ENCODE measurements at regions not wholly inside any gene's neighbourhood (a gene's known extent, or its start where the extent isn't known, plus 50 kb on each side); places are given as distances from the start of the nearest gene placed in this dataset.

DNA sequence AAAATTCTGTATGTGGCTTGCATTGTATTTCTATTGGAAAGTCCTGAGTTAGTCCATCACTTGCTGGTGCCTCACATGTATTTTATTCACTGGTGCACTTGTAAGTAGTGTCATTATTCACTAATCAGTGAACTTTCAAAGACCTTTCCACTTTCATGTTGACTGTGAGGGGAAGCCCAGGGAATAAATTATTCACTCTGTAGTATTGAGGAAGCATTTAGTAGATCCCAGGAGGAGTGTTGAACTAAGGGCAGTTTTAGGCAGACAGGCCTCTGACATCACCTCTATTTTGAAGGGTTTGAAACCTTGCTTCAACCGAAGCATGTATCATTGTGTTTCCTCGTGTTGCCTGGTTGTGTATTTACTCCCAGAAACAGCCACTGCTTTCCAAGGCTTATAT, 705.4 kb upstream of the RIOK2 start:
- 58 to 74% methylated on average over 2 of the region's 2 CpGs for WGBS, 2 donors
- no peak for TF ChIP-seq POLR2A (IDR thresholded peaks at IDR 0.05)
- TF ChIP-seq, protein P1, sequence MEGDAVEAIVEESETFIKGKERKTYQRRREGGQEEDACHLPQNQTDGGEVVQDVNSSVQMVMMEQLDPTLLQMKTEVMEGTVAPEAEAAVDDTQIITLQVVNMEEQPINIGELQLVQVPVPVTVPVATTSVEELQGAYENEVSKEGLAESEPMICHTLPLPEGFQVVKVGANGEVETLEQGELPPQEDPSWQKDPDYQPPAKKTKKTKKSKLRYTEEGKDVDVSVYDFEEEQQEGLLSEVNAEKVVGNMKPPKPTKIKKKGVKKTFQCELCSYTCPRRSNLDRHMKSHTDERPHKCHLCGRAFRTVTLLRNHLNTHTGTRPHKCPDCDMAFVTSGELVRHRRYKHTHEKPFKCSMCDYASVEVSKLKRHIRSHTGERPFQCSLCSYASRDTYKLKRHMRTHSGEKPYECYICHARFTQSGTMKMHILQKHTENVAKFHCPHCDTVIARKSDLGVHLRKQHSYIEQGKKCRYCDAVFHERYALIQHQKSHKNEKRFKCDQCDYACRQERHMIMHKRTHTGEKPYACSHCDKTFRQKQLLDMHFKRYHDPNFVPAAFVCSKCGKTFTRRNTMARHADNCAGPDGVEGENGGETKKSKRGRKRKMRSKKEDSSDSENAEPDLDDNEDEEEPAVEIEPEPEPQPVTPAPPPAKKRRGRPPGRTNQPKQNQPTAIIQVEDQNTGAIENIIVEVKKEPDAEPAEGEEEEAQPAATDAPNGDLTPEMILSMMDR (IDR thresholded peaks at IDR 0.05): no peak
- intact Hi-C loops (cut with DNase I): no loop called here
- no peaks in the 10 kb centered on the region for H3K27me3 ChIP-seq
- no peaks in the 10 kb centered on the region for H3K9me3 ChIP-seq
- DNase-seq: no peak
- no peaks in the 10 kb centered on the region for H3K4me1 ChIP-seq
- H3K4me3 ChIP-seq (replicated peaks in 1 of 3): no peak overlapping the region
- H3K27ac ChIP-seq: no peak overlapping the region
- H3K36me3 ChIP-seq: no peaks in the 10 kb centered on the region

DNA sequence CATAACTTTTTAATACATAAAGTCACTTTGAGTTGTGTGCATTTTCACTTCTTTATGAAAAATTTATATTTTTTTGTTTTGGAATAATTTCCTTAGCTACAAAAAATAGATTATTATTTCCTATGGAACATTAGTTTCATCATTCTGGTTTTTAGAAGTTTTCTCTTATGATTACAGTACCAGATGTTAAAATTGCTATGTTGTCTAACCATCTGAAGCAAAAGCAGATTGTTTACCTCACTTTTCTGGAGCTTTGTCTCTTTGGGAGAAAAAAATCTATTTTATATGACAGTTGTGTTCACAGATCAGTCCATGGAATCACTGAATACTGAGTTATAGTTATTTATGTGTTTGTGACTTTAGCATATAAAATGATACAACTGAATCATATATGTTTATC, 708.9 kb upstream of the RIOK2 start:
- Histone ChIP-seq H3K27me3 (no peaks in the 10 kb centered on the region), H3K4me1 (no peaks in the 10 kb centered on the region), H3K36me3 (no peaks in the 10 kb centered on the region), H3K27ac (no peak overlapping the region), H3K4me3 (replicated peaks in 1 of 3) (no peak overlapping the region), H3K9me3 (no peaks in the 10 kb centered on the region)
- intact Hi-C loops (cut with DNase I): no loop called here
- no peak for DNase-seq
- TF ChIP-seq, protein P1 (IDR thresholded peaks at IDR 0.05): no peak
- no peak for TF ChIP-seq POLR2A (IDR thresholded peaks at IDR 0.05)

DNA sequence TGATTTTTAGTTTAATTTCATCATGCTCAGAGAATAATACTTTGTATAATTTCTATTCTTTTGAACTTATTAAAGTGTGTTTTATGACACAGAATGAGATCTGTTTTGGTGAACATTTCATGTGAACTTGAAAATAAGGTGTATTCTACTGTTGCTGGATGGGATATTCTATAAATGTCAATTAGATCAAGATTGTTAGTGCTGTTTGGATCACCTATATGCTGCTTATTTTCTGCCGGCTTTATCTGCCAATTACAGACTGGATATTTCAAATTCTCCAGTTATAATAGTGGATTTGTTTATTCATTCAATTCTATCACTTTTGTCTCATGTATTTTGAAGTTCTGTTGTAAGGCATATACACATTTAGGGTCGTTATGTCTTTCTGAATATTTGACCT, 720.7 kb upstream of the RIOK2 start:
- no peaks in the 10 kb centered on the region for H3K36me3 ChIP-seq
- TF ChIP-seq, protein P1 (IDR thresholded peaks at IDR 0.05): no peak
- TF ChIP-seq POLR2A (IDR thresholded peaks at IDR 0.05): no peak
- no peaks in the 10 kb centered on the region for H3K9me3 ChIP-seq
- no peaks in the 10 kb centered on the region for H3K27me3 ChIP-seq
- H3K4me1 ChIP-seq: no peaks in the 10 kb centered on the region
- intact Hi-C loops (cut with DNase I): no loop called here
- WGBS, 2 donors: 83 to 89% methylated on average over 2 of the region's 2 CpGs
- no peak for DNase-seq
- no peak overlapping the region for H3K27ac ChIP-seq
- no peak overlapping the region for H3K4me3 ChIP-seq (replicated peaks in 1 of 3)

DNA sequence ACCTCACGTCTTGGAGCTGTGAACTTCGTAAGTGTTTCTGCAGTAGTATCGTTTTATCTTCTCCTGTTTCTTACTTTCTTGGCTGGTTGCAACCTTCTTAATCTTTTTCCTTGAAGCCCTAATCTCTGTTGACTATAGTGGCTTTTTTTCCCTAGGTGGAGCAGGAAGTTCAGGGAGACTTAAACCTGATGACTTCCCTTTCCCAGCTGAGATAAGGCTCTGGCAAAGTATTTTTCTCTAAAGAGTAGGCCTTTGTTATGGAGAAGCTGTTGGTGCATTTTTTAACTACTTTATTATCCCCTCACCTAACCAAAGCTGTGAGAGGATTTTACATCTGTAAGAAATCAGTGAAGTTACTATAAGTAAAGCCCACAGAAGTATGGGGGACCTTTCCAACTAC, 723.1 kb upstream of the RIOK2 start:
- intact Hi-C loops (cut with DNase I): no loop called here
- H3K9me3 ChIP-seq: no peaks in the 10 kb centered on the region
- no peaks in the 10 kb centered on the region for H3K36me3 ChIP-seq
- no peak overlapping the region for H3K4me3 ChIP-seq (replicated peaks in 1 of 3)
- H3K27me3 ChIP-seq: no peaks in the 10 kb centered on the region
- H3K4me1 ChIP-seq: no peaks in the 10 kb centered on the region
- TF ChIP-seq, protein P1 (IDR thresholded peaks at IDR 0.05): no peak
- no peak for TF ChIP-seq POLR2A (IDR thresholded peaks at IDR 0.05)
- DNase-seq: no peak
- no peak overlapping the region for H3K27ac ChIP-seq
- 65 to 83% methylated on average over 3 of the region's 3 CpGs for WGBS, 2 donors

DNA sequence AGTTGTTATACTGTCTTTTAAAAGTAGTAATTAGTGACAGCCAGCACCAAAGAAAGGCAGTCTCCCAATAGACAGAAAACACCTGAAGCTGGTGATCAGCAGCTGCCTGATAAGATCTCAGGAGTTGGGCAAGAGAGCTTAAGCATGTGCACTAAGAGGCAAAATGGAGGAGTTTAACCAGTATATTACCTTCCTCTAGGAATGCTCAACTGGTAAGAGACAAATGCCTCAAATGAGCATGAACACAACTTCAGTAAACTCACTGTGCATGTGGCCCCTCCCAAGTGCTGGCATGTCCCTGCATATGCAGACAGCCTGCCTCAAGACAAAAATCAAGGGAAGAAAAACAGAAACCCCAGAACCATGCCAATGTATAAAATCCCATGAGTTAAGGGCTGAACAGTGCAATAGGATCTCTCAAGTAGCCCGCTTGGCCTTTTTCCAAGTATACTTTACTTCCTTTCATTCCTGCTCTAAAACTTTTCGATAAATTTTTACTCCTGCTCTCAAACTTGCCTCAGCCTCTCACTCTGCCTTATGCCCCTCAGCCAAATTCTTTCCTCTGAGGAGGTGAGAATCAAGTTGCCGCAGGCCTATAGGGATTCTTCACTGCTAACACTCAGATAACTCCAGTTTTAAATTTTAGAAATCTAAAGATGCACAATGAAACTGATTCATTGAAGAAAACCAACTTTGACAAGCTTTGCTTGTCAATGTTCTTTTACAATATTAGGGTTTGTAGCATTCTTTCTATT, 724.8 kb upstream of the RIOK2 start:
- 84 to 93% methylated on average over 3 of the region's 3 CpGs for WGBS, 2 donors
- no peaks in the 10 kb centered on the region for H3K9me3 ChIP-seq
- H3K27ac ChIP-seq: no peak overlapping the region
- DNase-seq: no peak
- intact Hi-C loops (cut with DNase I): no loop called here
- no peaks in the 10 kb centered on the region for H3K36me3 ChIP-seq
- H3K27me3 ChIP-seq: no peaks in the 10 kb centered on the region
- TF ChIP-seq, protein P1 (IDR thresholded peaks at IDR 0.05): no peak
- TF ChIP-seq POLR2A (IDR thresholded peaks at IDR 0.05): no peak
- H3K4me1 ChIP-seq: no peaks in the 10 kb centered on the region
- no peak overlapping the region for H3K4me3 ChIP-seq (replicated peaks in 1 of 3)
